ENCODE measurements at regions not wholly inside any gene's neighbourhood (a gene's known extent, or its start where the extent isn't known, plus 50 kb on each side); places are given as distances from the start of the nearest gene placed in this dataset.

DNA sequence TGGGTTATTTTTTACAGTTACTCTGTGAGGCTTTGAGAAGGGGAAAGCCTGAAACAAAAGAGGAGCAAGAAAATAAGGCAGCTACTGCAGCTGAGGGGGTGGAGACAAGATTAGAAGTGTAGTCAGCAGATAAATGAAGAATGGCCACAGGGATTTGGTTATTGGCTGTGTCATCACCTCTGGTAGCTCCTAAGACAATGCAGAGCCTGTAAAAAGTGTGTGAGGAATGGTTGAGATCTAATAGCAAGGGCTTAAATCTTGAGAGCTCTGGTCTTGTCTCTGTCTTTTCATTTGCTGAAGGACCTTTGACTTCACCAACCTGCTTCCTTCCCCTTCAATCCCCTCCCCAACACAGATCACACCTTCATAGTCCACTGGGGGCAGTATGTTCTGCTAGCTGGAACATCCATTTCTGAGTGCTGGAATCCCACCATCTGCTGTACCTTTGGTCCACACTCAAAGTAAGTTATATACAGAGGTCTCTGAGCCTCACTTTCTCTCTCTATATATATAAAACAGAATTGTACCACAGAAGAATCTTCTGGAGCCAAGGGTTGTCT, 213.7 kb upstream of the ZIC3 start:
- Mint-ChIP-seq H3K4me1 (ENCODE audit: low read depth in 2 of 2) (no peaks in the 10 kb centered on the region), H3K9me3 (peaks cover 0 to 6% of the 10 kb centered on the region in 2 donors), H3K27me3 (no peaks in the 10 kb centered on the region), H3K4me3 (no peak overlapping the region), H3K27ac (no peak overlapping the region), H3K36me3 (ENCODE audit: insufficient read depth) (no peaks in the 10 kb centered on the region)
- ATAC-seq (replicated peaks) = no peak
- no peak for DNase-seq

- no peaks in the 10 kb centered on the region for H3K27me3 Mint-ChIP-seq
- no peak overlapping the region for H3K4me3 Mint-ChIP-seq
Measured at GRCh38 chrX:137342969-137343368, 223.0 kb upstream of the ZIC3 start.

GRCh38 chrX:137313627-137314026, 252.3 kb upstream of the ZIC3 start:
- Mint-ChIP-seq H3K4me1 (ENCODE audit: low read depth in 2 of 2) (no peaks in the 10 kb centered on the region), H3K36me3 (ENCODE audit: insufficient read depth) (no peaks in the 10 kb centered on the region), H3K4me3 (no peak overlapping the region), H3K9me3 (no peaks in the 10 kb centered on the region), H3K27me3 (no peaks in the 10 kb centered on the region), H3K27ac (no peak overlapping the region)
- no peak for ATAC-seq (replicated peaks)
- DNase-seq = no peak

More at GRCh38 chrX:137342969-137343368, 223.0 kb upstream of the ZIC3 start:
- Mint-ChIP-seq H3K27ac (no peak overlapping the region), H3K9me3 (peaks cover 0 to 6% of the 10 kb centered on the region in 2 donors), H3K4me1 (ENCODE audit: low read depth in 2 of 2) (no peaks in the 10 kb centered on the region), H3K36me3 (ENCODE audit: insufficient read depth) (no peaks in the 10 kb centered on the region)
- ATAC-seq (replicated peaks) (no peak), DNase-seq (no peak)

DNA sequence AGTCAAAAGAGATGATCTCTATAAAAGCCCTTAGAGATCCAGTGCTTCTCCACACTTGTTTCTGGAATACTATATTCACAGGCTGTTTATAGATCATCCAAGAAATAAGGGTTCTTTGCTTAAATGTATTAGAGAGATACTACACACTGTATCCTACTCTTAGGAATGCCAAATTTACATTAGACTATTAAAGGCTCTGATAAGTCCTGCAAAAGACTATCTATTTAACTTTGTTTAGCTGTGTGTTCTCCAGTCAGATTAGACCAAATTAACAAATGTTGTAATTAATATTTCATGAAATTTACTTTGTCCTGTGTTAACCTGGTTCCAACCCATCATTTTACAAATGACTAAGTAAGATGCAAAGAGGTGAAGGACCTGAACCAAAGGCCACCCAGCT, 260.5 kb upstream of the ZIC3 start:
- Mint-ChIP-seq H3K4me1 (ENCODE audit: low read depth in 2 of 2) (no peaks in the 10 kb centered on the region), H3K9me3 (peaks cover 0 to 13% of the 10 kb centered on the region in 2 donors), H3K36me3 (ENCODE audit: insufficient read depth) (no peaks in the 10 kb centered on the region), H3K27ac (no peak overlapping the region), H3K27me3 (no peaks in the 10 kb centered on the region), H3K4me3 (no peak overlapping the region)
- ATAC-seq (replicated peaks) = no peak
- no peak for DNase-seq

- Mint-ChIP-seq H3K4me1 (ENCODE audit: low read depth in 2 of 2) (no peaks in the 10 kb centered on the region), H3K36me3 (ENCODE audit: insufficient read depth) (no peaks in the 10 kb centered on the region), H3K4me3 (no peak overlapping the region), H3K27me3 (no peaks in the 10 kb centered on the region), H3K27ac (no peak overlapping the region), H3K9me3 (no peaks in the 10 kb centered on the region)
- no peak for ATAC-seq (replicated peaks)
- DNase-seq = no peak
Measured at GRCh38 chrX:137297167-137297566, 263.4 kb upstream of the GPR101 start.

DNA sequence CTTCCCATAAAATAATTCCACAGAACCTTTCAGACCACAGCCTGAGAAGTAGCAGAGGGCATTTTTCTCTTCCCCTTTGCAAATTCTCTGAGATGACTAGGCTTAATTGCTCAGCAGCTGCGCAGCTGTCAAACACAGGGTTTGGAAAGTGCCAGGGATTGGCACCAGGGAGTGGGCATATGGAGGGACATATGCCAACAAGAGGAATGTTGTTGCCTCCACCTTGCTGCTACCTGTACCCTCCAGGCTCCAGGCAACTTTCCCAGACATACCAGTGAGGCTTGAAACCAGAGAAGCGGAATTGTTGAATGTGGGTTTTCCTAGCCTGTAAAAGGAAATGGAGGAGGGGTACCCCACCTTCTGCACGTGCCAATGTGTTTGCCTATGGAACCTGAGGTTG, 256.2 kb upstream of the GPR101 start:
- Mint-ChIP-seq H3K27ac (no peak overlapping the region), H3K4me3 (no peak overlapping the region), H3K4me1 (ENCODE audit: low read depth in 2 of 2) (no peaks in the 10 kb centered on the region), H3K9me3 (no peaks in the 10 kb centered on the region), H3K36me3 (ENCODE audit: insufficient read depth) (no peaks in the 10 kb centered on the region), H3K27me3 (peaks cover 0 to 8% of the 10 kb centered on the region in 2 donors)
- no peak for ATAC-seq (replicated peaks)
- DNase-seq = no peak

DNA sequence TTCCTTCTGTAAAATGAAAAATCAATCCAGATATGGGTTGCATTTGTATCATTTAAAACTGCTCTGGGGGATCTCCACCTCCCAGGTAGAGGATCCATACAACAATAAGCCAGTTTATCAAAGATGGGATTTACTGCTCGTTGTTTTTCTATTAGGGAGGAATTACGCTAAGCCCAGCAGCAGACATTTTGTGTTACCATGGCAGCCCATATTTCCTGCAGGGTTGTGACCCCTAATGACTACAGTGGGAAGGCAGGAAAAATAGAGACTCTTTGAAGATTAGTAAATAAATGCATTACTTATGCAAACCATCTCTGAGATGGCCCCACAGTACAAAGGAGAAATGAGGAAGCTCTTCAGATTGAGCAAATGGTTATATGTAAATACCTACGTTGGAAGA, 253.4 kb upstream of the GPR101 start:
- peaks cover 0 to 8% of the 10 kb centered on the region in 2 donors for H3K27me3 Mint-ChIP-seq
- H3K9me3 Mint-ChIP-seq = no peaks in the 10 kb centered on the region
- no peaks in the 10 kb centered on the region for H3K36me3 Mint-ChIP-seq (ENCODE audit: insufficient read depth)
- no peak overlapping the region for H3K4me3 Mint-ChIP-seq
- H3K4me1 Mint-ChIP-seq (ENCODE audit: low read depth in 2 of 2) = no peaks in the 10 kb centered on the region
- ATAC-seq (replicated peaks) (no peak), DNase-seq (no peak)
- H3K27ac Mint-ChIP-seq = no peak overlapping the region

DNA sequence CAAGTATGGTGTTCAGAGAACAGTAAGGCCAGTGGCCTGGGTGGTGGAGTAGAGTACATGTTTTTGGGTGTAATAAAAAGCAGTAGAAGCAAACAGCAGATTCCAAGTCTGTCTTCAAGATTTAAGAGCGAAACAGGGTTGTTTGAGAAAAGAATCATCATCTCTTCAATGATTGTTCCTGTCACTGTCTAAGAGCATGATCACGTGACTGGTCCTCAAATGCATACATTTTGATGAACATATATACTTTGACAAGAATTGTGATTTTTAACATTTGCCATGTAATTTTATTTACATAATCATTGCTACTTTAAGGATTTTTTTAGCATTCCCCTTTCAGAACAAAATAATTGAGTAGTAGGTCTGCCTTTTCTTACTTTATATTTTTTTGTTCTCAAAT, 252.6 kb upstream of the GPR101 start:
- Mint-ChIP-seq H3K36me3 (ENCODE audit: insufficient read depth) (no peaks in the 10 kb centered on the region), H3K27me3 (peaks cover 0 to 8% of the 10 kb centered on the region in 2 donors), H3K4me3 (no peak overlapping the region), H3K9me3 (no peaks in the 10 kb centered on the region), H3K4me1 (ENCODE audit: low read depth in 2 of 2) (no peaks in the 10 kb centered on the region), H3K27ac (no peak overlapping the region)
- no peak for ATAC-seq (replicated peaks)
- DNase-seq = no peak

DNA sequence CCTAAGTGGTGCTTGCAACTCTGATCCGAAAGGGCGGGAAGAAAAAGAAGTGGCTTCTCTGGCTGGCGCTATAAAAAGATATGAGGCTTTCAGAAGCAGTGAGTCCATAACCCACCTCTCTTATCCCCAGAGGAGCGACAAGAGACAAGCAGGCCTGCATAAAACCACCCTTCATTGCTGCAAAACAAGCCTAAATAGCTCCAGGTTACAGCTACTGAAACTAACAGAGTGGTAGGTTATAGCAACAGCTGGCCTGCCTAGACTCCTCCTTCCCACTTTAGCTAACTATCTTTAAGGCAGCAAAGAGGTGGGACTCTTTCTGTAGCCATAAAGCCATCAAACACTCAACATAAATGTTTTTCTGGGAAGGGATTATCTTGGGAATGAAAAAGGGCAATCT, 245.0 kb upstream of the GPR101 start:
- Mint-ChIP-seq H3K4me1 (ENCODE audit: low read depth in 2 of 2) (no peaks in the 10 kb centered on the region), H3K27ac (no peak overlapping the region), H3K9me3 (no peaks in the 10 kb centered on the region), H3K4me3 (no peak overlapping the region), H3K27me3 (no peaks in the 10 kb centered on the region), H3K36me3 (ENCODE audit: insufficient read depth) (no peaks in the 10 kb centered on the region)
- ATAC-seq (replicated peaks) (no peak), DNase-seq (no peak)

DNA sequence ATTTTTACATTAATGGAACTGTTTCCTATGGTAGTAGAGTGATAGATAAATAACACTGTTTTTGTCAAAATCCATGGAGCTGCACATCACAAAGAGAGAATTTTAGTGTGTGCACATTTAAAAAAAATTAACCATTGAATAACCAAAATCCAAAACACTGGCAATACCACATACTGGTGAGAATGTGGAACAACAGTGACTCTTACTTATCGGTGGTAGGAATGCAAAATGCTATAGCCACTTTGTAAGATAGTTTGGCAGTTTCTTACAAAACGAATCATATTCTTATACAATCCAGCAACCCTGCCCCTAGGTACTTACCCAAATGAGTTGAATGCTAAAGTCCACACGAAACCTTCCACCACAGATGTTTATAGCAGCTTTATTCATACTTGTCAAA, 229.6 kb upstream of the GPR101 start:
- H3K4me3 Mint-ChIP-seq = no peak overlapping the region
- no peaks in the 10 kb centered on the region for H3K4me1 Mint-ChIP-seq (ENCODE audit: low read depth in 2 of 2)
- ATAC-seq (replicated peaks) = no peak
- H3K9me3 Mint-ChIP-seq = peaks cover 0 to 3% of the 10 kb centered on the region in 2 donors
- no peak for DNase-seq
- no peak overlapping the region for H3K27ac Mint-ChIP-seq
- H3K36me3 Mint-ChIP-seq (ENCODE audit: insufficient read depth) = no peaks in the 10 kb centered on the region
- H3K27me3 Mint-ChIP-seq = peaks cover 0 to 10% of the 10 kb centered on the region in 2 donors

DNA sequence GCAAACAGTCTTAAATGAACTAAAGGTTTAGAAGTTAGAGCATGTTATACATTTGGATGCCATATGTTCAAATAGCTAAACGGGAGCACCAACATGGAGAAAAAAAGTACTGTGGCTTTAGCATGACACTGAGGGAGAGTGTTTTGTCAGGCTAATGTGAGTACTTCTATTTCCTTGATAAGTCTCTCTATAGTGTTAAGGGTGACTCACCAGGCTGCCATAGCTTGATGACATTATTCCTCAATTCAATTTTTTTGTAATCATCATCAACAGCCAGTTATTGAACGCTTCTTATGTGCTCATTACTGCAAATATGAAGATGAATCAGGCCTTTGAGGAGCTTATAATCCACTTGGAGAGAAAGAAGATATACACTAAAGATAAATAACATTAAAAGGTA, 211.4 kb upstream of the GPR101 start:
- H3K36me3 Mint-ChIP-seq (ENCODE audit: insufficient read depth) = no peaks in the 10 kb centered on the region
- ATAC-seq (replicated peaks) = no peak

DNA sequence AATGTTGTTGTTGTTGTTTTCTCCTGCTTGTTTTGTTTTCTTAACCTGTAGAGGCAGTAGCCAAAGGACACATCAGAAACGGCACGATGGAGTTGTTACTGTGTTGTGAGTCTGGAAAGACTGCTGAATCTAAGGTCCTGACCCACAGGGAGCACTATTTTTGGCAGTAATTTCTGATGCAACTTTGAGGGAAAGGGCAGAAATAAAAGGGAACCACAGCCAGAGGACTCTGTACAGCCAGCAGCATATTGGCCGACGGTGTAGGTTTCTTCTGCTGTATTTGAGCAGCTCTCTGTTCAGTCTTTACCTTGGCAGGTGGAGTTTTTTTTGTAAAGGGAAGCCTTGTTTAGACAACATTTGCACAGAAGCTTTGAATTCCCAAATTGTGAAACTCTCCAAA, 203.0 kb upstream of the GPR101 start:
- no peak for ATAC-seq (replicated peaks)
- Mint-ChIP-seq H3K36me3 (ENCODE audit: insufficient read depth) (no peaks in the 10 kb centered on the region), H3K27me3 (peaks cover 0 to 9% of the 10 kb centered on the region in 2 donors), H3K9me3 (no peaks in the 10 kb centered on the region), H3K27ac (no peak overlapping the region), H3K4me1 (ENCODE audit: low read depth in 2 of 2) (no peaks in the 10 kb centered on the region), H3K4me3 (no peak overlapping the region)
- no peak for DNase-seq

More for the DNA sequence above, 211.4 kb upstream of the GPR101 start:
- Mint-ChIP-seq H3K27ac (no peak overlapping the region), H3K4me3 (no peak overlapping the region), H3K9me3 (no peaks in the 10 kb centered on the region), H3K4me1 (ENCODE audit: low read depth in 2 of 2) (no peaks in the 10 kb centered on the region), H3K27me3 (no peaks in the 10 kb centered on the region)
- no peak for DNase-seq

DNA sequence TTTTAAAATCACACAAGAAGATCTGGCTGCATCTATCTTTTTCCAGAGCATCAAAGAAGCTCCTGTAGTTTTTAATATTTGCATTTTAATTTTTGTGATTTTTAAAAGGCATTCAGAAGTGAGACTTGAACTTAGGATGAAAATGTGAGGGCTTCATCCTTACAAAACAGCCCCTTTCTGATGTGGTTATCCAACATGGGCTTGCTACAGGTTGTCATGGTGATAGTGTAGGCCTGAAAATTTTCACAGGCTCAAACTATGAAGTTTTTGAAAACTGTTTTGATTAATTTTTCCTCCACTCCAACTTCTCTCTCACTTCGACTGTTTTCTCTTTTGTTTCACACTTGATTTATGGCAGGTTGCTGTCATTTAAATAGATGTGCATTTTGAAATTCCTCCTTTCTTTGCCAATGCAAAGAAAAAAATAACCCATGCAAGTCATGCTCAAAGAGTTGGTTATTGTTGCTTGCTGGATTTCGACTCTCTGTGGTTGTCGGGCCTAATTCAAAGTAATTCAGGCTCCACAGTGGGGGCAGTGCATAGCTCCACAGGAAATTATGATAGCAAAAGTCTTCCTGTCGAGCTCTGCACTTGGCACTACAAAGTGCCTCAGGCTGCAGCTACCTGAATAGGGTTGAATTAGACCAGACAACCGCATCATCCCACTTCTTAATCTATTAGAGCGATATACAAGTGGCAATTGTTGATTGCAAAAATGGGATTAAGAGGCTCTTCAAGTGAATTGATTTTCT, 201.0 kb upstream of the GPR101 start:
- Mint-ChIP-seq H3K27me3 (peaks cover 0 to 9% of the 10 kb centered on the region in 2 donors), H3K4me3 (no peak overlapping the region), H3K36me3 (ENCODE audit: insufficient read depth) (no peaks in the 10 kb centered on the region), H3K9me3 (no peaks in the 10 kb centered on the region), H3K27ac (no peak overlapping the region), H3K4me1 (ENCODE audit: low read depth in 2 of 2) (no peaks in the 10 kb centered on the region)
- DNase-seq (no peak), ATAC-seq (replicated peaks) (no peak)

DNA sequence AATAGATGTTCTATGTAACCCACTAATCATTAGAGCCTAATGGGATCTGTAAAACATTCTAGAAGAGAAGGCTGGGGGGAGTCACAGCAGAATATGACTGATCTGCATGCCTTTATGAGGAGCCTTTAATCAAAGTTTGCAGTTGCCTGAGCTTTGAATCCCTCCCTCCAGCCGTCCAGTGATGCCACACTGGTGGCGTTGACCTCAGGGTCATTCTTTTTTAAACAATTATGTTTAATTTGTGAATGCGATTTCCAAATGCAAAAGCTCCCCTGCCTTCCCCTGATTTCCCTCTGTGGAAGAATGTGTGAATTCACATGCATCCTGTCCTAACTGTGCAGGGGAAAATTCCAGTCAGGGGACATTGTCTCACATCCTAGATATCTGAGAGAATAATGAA, 199.7 kb upstream of the GPR101 start:
- H3K36me3 Mint-ChIP-seq (ENCODE audit: insufficient read depth) = no peaks in the 10 kb centered on the region
- no peaks in the 10 kb centered on the region for H3K9me3 Mint-ChIP-seq
- H3K4me1 Mint-ChIP-seq (ENCODE audit: low read depth in 2 of 2) = no peaks in the 10 kb centered on the region
- H3K27ac Mint-ChIP-seq = no peak overlapping the region
- H3K27me3 Mint-ChIP-seq = peaks cover 0 to 9% of the 10 kb centered on the region in 2 donors
- ATAC-seq (replicated peaks) (no peak), DNase-seq (no peak)
- H3K4me3 Mint-ChIP-seq = no peak overlapping the region

Data from effector memory CD8-positive, alpha-beta T cell (primary cell).